IPS-20b (cell line): ENCODE measurements at regions not wholly inside any gene's neighbourhood (a gene's known extent, or its start where the extent isn't known, plus 50 kb on each side); places are given as distances from the start of the nearest gene placed in this dataset.
"Not testable (repeated sequence)": the region's sequence is repeated elsewhere in the genome, so short reads cannot be mapped to it uniquely, and the experiment has no call there.

ENCODE experiments used
- H3K27ac ChIP-seq: one replicate; pipeline ENCODE4 v1.5.1; 2013; ENCODE audit warnings: low read length
- H3K27me3 ChIP-seq: 2 replicates; pipeline ENCODE4 v1.6.1; 2013; ENCODE audit warnings: mild to moderate bottlenecking, low read length, inconsistent platforms; ENCODE audit not compliant: insufficient read depth
- H3K36me3 ChIP-seq: 2 replicates; pipeline ENCODE4 v1.6.1; 2013; ENCODE audit warnings: low read depth, mild to moderate bottlenecking, inconsistent platforms, low read length, moderate library complexity; ENCODE audit not compliant: insufficient read depth
- H3K4me1 ChIP-seq: 2 replicates; pipeline ENCODE4 v1.6.1; 2013; ENCODE audit warnings: mild to moderate bottlenecking, control low read depth, inconsistent platforms, low read length, moderate library complexity; ENCODE audit not compliant: insufficient read depth
- H3K4me3 ChIP-seq: 2 replicates; pipeline ENCODE4 v1.5.1; 2013; ENCODE audit warnings: mild to moderate bottlenecking, low read length, inconsistent platforms
- H3K9ac ChIP-seq: 2 replicates; pipeline ENCODE4 v1.6.1; 2013; ENCODE audit warnings: low read depth, mild to moderate bottlenecking, inconsistent platforms, low read length, moderate library complexity
- H3K9me3 ChIP-seq: 2 replicates; pipeline ENCODE4 v1.6.1; 2013; ENCODE audit warnings: mild to moderate bottlenecking, low read depth, low read length, inconsistent platforms; ENCODE audit not compliant: insufficient read depth

DNA sequence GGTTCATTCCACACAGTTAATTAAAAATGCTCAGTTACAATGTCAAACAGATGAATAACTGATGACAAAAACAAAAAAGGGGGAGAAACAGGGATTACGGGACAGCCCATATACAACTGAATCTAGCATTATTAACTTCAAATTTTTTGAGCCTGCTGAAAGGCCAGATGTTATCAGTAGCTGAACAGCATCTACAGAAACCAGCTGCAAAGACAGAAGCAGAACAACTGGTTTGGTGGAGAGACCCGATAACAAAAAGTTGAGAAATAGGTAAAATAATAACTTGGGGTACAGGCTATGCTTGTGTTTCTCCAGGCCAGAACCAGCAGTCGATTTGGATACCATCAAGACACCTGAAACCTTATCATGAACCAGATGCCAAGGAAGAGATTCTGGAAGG, 109.8 kb downstream of the SEPTIN7 start:
- H3K4me1 ChIP-seq, H3K4me3 ChIP-seq, H3K27me3 ChIP-seq, H3K9ac ChIP-seq, H3K36me3 ChIP-seq, H3K9me3 ChIP-seq, H3K27ac ChIP-seq: not testable (repeated sequence)

DNA sequence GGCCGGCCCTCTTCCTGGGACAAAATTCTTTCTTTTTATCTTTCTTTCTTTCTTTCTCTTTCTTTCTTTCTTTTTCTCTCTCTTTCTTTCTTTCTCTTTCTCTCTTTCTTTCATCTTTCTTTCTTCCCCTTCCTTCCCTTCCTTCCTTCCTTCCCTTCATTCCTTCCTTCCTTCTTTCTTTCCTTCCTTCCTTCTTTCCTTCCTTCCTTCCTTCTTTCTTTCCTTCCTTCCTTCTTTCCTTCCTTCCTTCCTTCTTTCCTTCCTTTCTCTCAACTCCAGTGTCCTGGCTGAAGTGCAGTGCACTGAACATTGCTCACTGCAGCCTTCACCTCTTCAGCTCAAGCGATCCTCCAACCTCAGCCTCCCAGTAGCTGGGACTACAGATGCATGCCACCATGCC, 112.5 kb downstream of the SEPTIN7 start:
- not testable (repeated sequence) for H3K4me3 ChIP-seq, H3K9ac ChIP-seq, H3K27ac ChIP-seq, H3K9me3 ChIP-seq, H3K36me3 ChIP-seq, H3K27me3 ChIP-seq, H3K4me1 ChIP-seq

DNA sequence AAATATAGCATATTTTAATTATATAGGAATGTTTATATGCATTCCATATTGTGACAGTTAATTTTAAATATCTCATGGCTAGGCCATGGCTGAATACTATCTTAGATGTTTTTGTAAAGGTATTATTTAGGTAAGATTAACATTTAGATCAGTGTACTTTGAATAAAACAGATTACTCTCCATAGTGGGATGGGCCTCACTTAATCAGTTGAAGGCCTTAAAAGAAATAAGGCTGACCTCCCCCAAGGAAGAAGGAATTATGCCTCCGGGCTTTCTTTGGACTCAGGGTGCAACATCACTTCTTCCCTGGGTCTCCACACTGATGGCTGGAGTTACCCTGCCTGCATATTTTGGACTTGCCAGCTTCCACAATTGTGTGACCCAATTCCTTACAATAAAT, 113.4 kb downstream of the SEPTIN7 start:
- not testable (repeated sequence) for H3K9me3 ChIP-seq

DNA sequence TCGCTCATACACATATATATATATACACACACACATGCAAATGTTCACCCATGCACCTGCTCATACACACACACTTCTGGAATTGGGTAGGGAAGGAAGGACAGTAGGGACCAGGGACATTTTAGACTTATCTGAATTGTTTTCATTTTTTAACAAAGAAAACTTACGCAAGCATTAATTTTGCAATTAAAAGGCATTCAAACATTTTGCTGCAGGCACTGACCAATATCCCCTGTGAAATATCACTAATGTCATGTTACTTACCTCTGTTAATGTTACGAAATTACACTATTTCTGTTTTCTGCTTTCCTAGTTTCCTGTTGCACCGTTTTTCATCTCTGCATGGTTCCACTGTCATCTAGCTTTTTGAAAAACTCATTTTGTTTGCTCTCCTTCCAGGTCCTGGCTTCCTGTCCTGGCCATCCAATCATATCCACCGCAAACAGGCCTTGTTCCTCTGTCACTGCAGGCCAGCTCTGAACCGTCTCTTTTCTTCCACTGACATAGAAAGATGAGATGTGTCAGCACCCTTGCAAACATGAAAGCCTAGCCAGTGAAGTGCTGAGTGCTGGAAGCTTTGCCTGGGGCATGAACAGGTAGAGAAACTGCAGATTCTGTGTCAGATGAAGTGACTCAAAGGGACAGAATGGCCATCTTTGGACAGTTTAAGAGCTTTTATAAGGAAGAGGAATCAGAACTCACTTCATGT, 114.5 kb downstream of the SEPTIN7 start:
- not testable (repeated sequence) for H3K27ac ChIP-seq, H3K9ac ChIP-seq, H3K9me3 ChIP-seq

More for the DNA sequence above, 113.4 kb downstream of the SEPTIN7 start:
- H3K27ac ChIP-seq, H3K36me3 ChIP-seq, H3K9ac ChIP-seq, H3K4me1 ChIP-seq, H3K27me3 ChIP-seq, H3K4me3 ChIP-seq: not testable (repeated sequence)

DNA sequence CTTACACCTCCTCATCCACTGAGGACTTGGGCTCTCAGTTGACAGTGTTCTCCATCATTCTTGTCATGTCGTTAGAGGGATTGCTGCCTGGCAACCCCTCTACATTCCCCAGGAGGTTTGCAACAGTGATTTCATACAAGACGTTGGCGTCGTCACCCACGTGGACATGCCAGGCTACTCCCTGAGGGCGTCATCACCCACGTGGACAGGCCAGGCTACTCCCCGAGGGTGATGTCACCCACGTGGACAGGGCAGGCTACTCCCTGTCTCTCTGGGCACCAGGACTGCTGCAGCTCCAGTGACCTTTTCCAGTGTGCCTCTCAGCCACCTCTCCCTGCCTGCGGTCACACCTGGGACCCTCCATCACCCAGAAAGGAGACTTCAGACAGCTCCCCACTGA, 117.4 kb downstream of the SEPTIN7 start:
- H3K4me3 ChIP-seq, H3K9me3 ChIP-seq, H3K36me3 ChIP-seq, H3K27ac ChIP-seq, H3K27me3 ChIP-seq, H3K9ac ChIP-seq, H3K4me1 ChIP-seq: not testable (repeated sequence)

More for the DNA sequence above, 114.5 kb downstream of the SEPTIN7 start:
- not testable (repeated sequence) for H3K4me3 ChIP-seq, H3K4me1 ChIP-seq, H3K27me3 ChIP-seq, H3K36me3 ChIP-seq

DNA sequence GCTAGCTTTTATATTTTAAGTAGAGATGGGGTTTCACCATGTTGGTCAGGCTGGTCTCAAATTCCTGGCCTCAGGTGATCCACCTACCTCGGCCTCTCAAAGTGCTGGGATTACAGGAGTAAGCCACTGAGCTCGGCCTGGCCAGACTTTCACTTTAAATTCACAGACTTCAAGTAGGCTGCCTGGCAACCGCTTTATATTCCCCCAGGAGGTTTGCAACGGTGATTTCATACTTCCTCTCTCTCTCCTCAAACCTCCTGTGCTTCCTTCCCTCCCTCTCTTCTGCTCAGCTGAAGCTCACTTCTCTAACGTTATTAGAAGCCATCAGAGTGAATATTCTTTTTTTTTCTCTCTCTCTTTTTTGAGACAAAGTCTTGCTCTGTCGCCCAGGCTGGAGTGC, 118.8 kb downstream of the SEPTIN7 start:
- not testable (repeated sequence) for H3K4me3 ChIP-seq, H3K27me3 ChIP-seq, H3K9ac ChIP-seq, H3K4me1 ChIP-seq, H3K27ac ChIP-seq, H3K9me3 ChIP-seq, H3K36me3 ChIP-seq

DNA sequence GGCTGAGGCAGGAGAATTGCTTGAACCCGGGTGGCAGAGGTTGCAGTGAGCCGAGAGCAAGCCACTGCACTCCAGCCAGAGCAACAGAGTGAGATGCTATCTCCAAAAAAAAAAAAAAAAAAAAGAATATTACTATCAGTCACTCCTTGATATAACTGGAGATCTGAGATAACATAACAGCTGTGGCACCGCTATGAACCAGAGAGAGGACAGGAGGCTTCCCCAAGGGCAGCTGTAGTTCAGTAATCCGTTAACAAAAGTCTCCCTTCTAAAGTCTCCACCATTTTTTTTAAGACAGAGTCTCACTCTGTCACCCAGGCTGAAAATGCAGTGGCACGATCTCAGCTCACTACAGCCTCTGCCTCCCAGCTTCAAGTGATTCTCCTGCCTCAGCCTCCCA, 120.5 kb downstream of the SEPTIN7 start:
- not testable (repeated sequence) for H3K27me3 ChIP-seq, H3K9me3 ChIP-seq, H3K27ac ChIP-seq, H3K4me1 ChIP-seq, H3K9ac ChIP-seq, H3K4me3 ChIP-seq, H3K36me3 ChIP-seq

DNA sequence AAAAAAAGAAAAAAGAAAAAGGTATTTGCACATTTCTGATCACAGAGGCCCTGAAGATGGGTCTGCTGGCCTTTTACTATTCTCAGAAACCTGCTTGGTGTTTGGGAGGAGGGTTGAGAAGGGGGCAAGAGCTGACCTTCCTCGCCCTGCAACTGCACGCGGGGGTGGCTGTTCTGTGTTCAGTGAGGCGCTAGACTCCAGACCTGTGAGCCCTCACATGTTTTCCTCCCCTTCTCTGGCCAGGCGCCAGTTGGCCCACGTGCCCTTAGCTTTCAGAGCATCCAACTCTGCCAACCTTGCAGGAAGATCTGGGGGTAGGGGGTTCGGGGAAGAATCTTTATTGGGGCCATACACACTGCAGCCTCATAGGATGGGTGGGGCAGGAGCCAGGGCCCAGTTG, 123.8 kb downstream of the SEPTIN7 start:
- not testable (repeated sequence) for H3K36me3 ChIP-seq, H3K4me3 ChIP-seq, H3K27ac ChIP-seq, H3K9me3 ChIP-seq, H3K4me1 ChIP-seq, H3K27me3 ChIP-seq, H3K9ac ChIP-seq

DNA sequence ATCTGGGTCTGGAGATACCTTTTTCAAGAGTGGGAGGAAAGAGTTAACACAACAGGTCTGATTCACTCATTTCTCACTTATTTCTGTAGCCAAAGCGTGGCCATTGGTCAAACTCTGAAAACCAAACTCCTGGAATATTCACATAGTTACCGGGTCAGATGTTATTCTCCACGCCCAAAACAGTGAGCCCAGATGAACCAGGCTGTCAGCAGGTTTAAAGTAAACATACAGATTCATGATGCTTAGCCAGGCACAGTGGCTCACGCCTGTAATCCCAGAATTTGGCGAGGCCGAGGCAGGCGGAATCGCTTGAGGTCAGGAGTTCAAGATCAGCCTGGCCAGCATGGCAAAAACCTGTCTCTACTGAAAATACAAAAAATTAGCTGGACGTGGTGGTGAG, 126.1 kb downstream of the SEPTIN7 start:
- H3K9ac ChIP-seq, H3K36me3 ChIP-seq, H3K4me1 ChIP-seq, H3K4me3 ChIP-seq, H3K27me3 ChIP-seq, H3K9me3 ChIP-seq, H3K27ac ChIP-seq: not testable (repeated sequence)

DNA sequence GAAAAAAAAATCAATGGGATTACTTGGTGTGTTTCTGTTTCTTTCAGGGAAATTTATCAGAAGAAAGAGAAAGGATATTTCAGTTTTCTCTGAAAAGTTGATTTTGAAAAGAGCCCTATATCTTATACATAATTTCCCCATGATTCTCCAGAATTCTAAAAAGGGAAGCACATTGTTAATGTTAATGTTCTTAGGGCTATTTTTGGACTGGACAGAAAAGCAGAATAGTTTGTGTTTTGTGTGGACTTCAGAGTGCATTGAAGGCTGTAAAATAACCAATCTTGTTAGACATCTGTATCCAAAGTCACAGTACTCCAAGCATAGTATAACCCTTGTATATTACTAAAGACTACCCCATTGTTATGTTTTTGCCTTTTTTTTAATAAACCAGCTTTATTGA, 130.3 kb downstream of the SEPTIN7 start:
- not testable (repeated sequence) for H3K4me1 ChIP-seq, H3K9ac ChIP-seq, H3K27me3 ChIP-seq, H3K27ac ChIP-seq, H3K9me3 ChIP-seq, H3K36me3 ChIP-seq, H3K4me3 ChIP-seq

DNA sequence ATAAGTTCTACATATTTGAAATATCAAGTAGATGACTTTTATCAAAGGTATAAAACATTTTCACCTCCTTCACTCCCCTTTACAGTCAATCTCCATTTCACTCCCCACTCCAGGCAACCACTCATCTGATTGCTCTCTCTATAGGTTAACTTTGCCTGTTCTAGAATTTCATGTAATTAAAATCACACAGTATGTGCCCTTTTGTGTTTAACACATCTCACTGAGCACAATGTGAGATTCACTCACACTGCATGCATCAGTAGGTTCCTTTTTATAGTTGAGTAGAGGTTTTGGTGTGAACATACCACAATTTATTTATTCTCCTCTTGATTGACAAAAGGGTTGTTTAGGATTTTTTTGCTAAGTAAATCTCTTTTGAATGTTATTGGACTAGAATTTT, 130.7 kb downstream of the SEPTIN7 start:
- not testable (repeated sequence) for H3K27ac ChIP-seq, H3K36me3 ChIP-seq, H3K9me3 ChIP-seq, H3K27me3 ChIP-seq, H3K9ac ChIP-seq, H3K4me1 ChIP-seq, H3K4me3 ChIP-seq

DNA sequence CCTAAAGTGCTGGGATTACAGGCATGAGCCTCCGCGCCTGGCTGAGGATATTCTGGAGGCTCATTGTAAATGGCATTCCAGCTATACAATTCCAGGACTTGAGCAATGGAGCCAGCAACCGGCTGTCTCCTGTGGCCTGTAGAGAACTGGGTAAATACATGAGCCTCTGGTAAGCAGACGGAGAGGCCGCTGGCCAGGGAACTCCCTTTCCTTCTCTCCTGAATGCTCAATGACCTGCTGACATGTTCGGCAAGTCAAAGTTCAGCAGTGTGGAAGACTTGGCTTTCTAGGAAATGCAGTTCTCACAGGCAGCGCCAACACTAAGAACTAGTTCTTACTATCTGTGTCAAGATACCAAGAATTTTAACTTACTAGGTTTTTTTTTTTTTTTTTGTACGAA, 139.8 kb downstream of the SEPTIN7 start:
- not testable (repeated sequence) for H3K4me1 ChIP-seq, H3K9ac ChIP-seq, H3K4me3 ChIP-seq, H3K36me3 ChIP-seq, H3K9me3 ChIP-seq, H3K27ac ChIP-seq, H3K27me3 ChIP-seq

DNA sequence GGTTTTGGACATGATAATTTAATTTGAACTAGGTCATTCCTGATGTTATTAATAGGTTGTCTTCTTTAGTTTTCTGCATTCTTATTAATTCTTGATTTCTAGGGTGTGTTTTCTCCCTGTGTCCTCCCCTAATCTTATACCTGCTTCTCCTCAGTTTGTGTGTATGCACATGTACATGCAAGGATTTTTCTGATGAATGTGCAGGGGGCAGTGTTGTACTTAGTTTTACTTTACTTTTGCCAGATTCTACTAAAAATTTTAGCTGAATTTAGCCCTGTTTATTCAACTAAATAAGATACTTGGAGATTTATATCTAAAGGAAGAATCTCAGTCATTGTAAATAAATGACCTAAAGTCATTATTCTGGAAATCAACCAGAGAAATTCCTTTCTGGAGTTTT, 144.8 kb downstream of the SEPTIN7 start:
- H3K27ac ChIP-seq, H3K4me1 ChIP-seq, H3K27me3 ChIP-seq, H3K9me3 ChIP-seq, H3K4me3 ChIP-seq, H3K9ac ChIP-seq, H3K36me3 ChIP-seq: not testable (repeated sequence)
